ENCODE measurements at regions not wholly inside any gene's neighbourhood (a gene's known extent, or its start where the extent isn't known, plus 50 kb on each side); places are given as distances from the start of the nearest gene placed in this dataset.

- intact Hi-C loops (cut with micrococcal nuclease; ENCODE audit: unreplicated experiment): no loop called here
- Histone ChIP-seq H3K27me3 (ENCODE audit: insufficient read depth, low read depth) (no peaks in the 10 kb centered on the region), H3K36me3 (ENCODE audit: low read depth) (no peaks in the 10 kb centered on the region), H3K4me3 (no peak overlapping the region), H3F3A (ENCODE audit: insufficient read depth, low read depth) (no peaks in the 10 kb centered on the region), H2AFZ (no peak overlapping the region), H3K9me3 (ENCODE audit: insufficient read depth, low read depth) (no peaks in the 10 kb centered on the region), H3K4me2 (no peak overlapping the region), H4K20me1 (ENCODE audit: insufficient read depth) (no peaks in the 10 kb centered on the region), H3K79me2 (ENCODE audit: low read depth) (no peaks in the 10 kb centered on the region), H3K27ac (no peak overlapping the region), H3K4me1 (replicated peaks; ENCODE audit: insufficient read depth) (0 out of 2 replicates have a peak, but pooled peaks cover 6% of the 10 kb centered on the region), H3K9me2 (ENCODE audit: insufficient read depth) (no peaks in the 10 kb centered on the region)
- CTCF ChIA-PET: no interaction called here
- TF ChIP-seq CTCF (conservative IDR thresholded peaks at IDR 0.05) (no peak), EZH2 (IDR thresholded peaks at IDR 0.05; ENCODE audit: low read depth) (no peak)
- POLR2A ChIA-PET (ENCODE audit: unreplicated experiment): no interaction called here
- BruUV-seq (replicated peaks): no TSS peak
- no peak for DNase-seq
These were observed 609.3 kb downstream of the IGSF11 start for GRCh38 chr3:118425272-118425837.

- no peaks in the 10 kb centered on the region for H3K4me1 ChIP-seq (replicated peaks; ENCODE audit: insufficient read depth)
- 0 out of 2 replicates have a peak, but pooled peaks cover 4% of the 10 kb centered on the region for H3K9me2 ChIP-seq (ENCODE audit: insufficient read depth)
- no peaks in the 10 kb centered on the region for H3K79me2 ChIP-seq (ENCODE audit: low read depth)
- intact Hi-C loops (cut with micrococcal nuclease; ENCODE audit: unreplicated experiment): no loop called here
- BruUV-seq (replicated peaks): no TSS peak
- no peak overlapping the region for H3K4me3 ChIP-seq
- H3K36me3 ChIP-seq (ENCODE audit: low read depth): no peaks in the 10 kb centered on the region
- H3K27ac ChIP-seq: no peak overlapping the region
- TF ChIP-seq EZH2 (IDR thresholded peaks at IDR 0.05; ENCODE audit: low read depth): no peak
- no peaks in the 10 kb centered on the region for H3F3A ChIP-seq (ENCODE audit: insufficient read depth, low read depth)
- H3K9me3 ChIP-seq (ENCODE audit: insufficient read depth, low read depth): no peaks in the 10 kb centered on the region
- ChIA-PET POLR2A (ENCODE audit: unreplicated experiment) (no interaction called here), CTCF (no interaction called here)
- H3K4me2 ChIP-seq: no peak overlapping the region
- no peaks in the 10 kb centered on the region for H4K20me1 ChIP-seq (ENCODE audit: insufficient read depth)
- no peak overlapping the region for H2AFZ ChIP-seq
- no peaks in the 10 kb centered on the region for H3K27me3 ChIP-seq (ENCODE audit: insufficient read depth, low read depth)
- DNase-seq: no peak
These were observed 600.8 kb downstream of the IGSF11 start for GRCh38 chr3:118433825-118434224.

- Histone ChIP-seq H3K79me2 (ENCODE audit: low read depth) (no peaks in the 10 kb centered on the region), H2AFZ (no peak overlapping the region), H3K9me3 (ENCODE audit: insufficient read depth, low read depth) (no peaks in the 10 kb centered on the region), H3K27ac (no peak overlapping the region), H4K20me1 (ENCODE audit: insufficient read depth) (no peaks in the 10 kb centered on the region), H3F3A (ENCODE audit: insufficient read depth, low read depth) (no peaks in the 10 kb centered on the region), H3K27me3 (ENCODE audit: insufficient read depth, low read depth) (no peaks in the 10 kb centered on the region), H3K4me1 (replicated peaks; ENCODE audit: insufficient read depth) (no peaks in the 10 kb centered on the region), H3K4me2 (no peak overlapping the region), H3K9me2 (ENCODE audit: insufficient read depth) (0 out of 2 replicates have a peak, but pooled peaks cover 4% of the 10 kb centered on the region), H3K4me3 (no peak overlapping the region), H3K36me3 (ENCODE audit: low read depth) (no peaks in the 10 kb centered on the region)
- TF ChIP-seq EZH2 (IDR thresholded peaks at IDR 0.05; ENCODE audit: low read depth): no peak
- no peak for TF ChIP-seq CTCF (conservative IDR thresholded peaks at IDR 0.05)
- POLR2A ChIA-PET (ENCODE audit: unreplicated experiment): no interaction called here
- BruUV-seq (replicated peaks): no TSS peak
- CTCF ChIA-PET: no interaction called here
- intact Hi-C loops (cut with micrococcal nuclease; ENCODE audit: unreplicated experiment): no loop called here
- no peak for DNase-seq
These were observed 598.7 kb downstream of the IGSF11 start for GRCh38 chr3:118435851-118436350.

All from PC-9 (cell line).